ENCODE measurements at regions not wholly inside any gene's neighbourhood (a gene's known extent, or its start where the extent isn't known, plus 50 kb on each side); places are given as distances from the start of the nearest gene placed in this dataset.

DNA sequence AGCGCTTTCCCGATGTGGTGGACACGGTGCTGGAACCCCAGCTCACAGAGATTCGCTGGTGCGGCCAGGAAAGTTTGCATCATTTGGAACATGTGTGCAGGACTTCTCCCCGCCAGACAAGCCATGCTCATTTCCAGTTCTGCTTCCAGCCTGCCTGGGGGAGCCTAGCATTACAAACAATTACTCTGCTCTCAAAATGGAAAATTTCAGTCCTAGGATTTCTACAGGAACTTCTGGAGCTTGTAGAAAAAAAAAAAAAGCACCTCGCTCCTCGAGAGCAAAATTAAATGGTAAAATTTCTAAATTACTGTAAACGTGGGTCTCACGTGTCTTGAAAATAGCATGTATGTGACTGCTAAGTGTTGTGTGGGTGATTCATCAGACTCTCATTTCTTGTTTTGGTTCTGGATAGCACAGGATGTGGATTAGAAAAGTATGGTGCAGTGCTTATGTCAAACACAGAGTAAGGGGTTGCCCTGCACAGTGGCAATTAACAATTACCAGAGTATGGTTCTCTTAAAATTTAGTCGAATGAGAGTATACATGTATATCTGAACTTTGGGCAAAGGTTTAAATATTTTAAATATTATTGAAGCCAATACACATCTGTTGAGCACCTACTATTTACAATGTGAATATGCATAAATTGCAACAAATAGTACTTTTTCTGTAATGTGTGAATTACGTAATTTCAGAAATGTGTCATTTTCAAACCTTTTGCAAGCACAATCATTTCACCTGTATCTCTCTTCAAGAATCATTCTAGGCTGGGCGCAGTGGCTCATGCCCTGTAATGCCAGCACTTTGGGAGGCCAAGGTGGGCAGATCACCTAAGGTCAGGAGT, 61.8 kb upstream of the PTGFRN start:
- Histone ChIP-seq H3K4me3 (ENCODE audit: low read depth in 1 of 3, low read length in 3 of 3) (no peak overlapping the region), H3K27ac (ENCODE audit: low read depth in 1 of 2, low read length in 2 of 2) (no peak overlapping the region), H3K4me1 (ENCODE audit: control insufficient read depth in 4 of 4, insufficient read depth in 4 of 4, low read length in 3 of 4) (no peaks in the 10 kb centered on the region), H3K9ac (ENCODE audit: low read depth in 1 of 2, low read length in 2 of 2) (no peak overlapping the region), H3K27me3 (ENCODE audit: control insufficient read depth in 4 of 4, insufficient read depth in 4 of 4, low read length in 3 of 4) (no peaks in the 10 kb centered on the region), H3K9me3 (ENCODE audit: control insufficient read depth in 4 of 4, low read length in 3 of 4) (no peaks in the 10 kb centered on the region), H3K36me3 (ENCODE audit: control insufficient read depth in 4 of 4, insufficient read depth in 3 of 4, low read depth in 1 of 4, low read length in 3 of 4) (no peaks in the 10 kb centered on the region)
- DNase-seq (ENCODE audit: low spot score), result no peak
- WGBS, result 83% methylated on average over 13 of the region's 13 CpGs
- TF ChIP-seq GABPA (IDR thresholded peaks at IDR 0.05 in 1 of 2, conservative IDR thresholded peaks at IDR 0.05 in 1 of 2) (no peak), REST (IDR thresholded peaks at IDR 0.05) (no peak), RXRA (IDR thresholded peaks at IDR 0.05) (no peak), YY1 (IDR thresholded peaks at IDR 0.05) (no peak), MAX (IDR thresholded peaks at IDR 0.05) (no peak), FOXA1 (IDR thresholded peaks at IDR 0.05) (no peak), HNF4G (IDR thresholded peaks at IDR 0.05) (no peak), TAF1 (conservative IDR thresholded peaks at IDR 0.05) (no peak), NR2F2 (IDR thresholded peaks at IDR 0.05) (no peak), EGR1 (IDR thresholded peaks at IDR 0.05; ENCODE audit: low read depth in 2 of 2) (no peak), FOXA2 (IDR thresholded peaks at IDR 0.05) (no peak), CTCF (IDR thresholded peaks at IDR 0.05; ENCODE audit: low read depth, low read length, missing input control) (no peak), RAD21 (IDR thresholded peaks at IDR 0.05) (no peak), HNF4A (conservative IDR thresholded peaks at IDR 0.05) (no peak), JUND (IDR thresholded peaks at IDR 0.05) (no peak), SP1 (IDR thresholded peaks at IDR 0.05) (no peak), ZBTB33 (IDR thresholded peaks at IDR 0.05) (no peak)
- TF ChIP-seq, protein P1, sequence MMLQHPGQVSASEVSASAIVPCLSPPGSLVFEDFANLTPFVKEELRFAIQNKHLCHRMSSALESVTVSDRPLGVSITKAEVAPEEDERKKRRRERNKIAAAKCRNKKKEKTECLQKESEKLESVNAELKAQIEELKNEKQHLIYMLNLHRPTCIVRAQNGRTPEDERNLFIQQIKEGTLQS (IDR thresholded peaks at IDR 0.05), result no peak
